ENCODE measurements at regions not wholly inside any gene's neighbourhood (a gene's known extent, or its start where the extent isn't known, plus 50 kb on each side); places are given as distances from the start of the nearest gene placed in this dataset.

DNA sequence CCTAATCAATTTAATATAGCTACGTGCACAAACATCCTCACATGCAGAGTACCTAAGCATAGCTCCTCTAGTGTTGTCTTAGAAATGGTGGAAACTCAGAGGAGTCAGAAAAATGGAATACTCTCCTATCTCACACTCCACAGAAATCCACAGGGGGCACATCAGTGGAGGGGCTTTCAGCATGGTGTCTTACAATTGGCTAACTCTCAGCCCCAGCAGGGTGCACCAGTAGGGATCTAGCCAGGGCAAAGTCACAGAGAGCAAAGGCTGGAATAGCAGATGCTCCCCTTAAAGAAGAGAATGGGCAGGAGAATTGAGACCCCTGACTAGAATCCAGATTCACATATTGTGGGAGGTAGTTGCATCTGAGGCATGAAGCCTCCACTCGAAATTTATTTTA is 135.7 kb downstream of the MAIP1 start:
- intact Hi-C loops (cut with micrococcal nuclease; ENCODE audit: unreplicated experiment): no loop called here
- Histone ChIP-seq H3K9me3 (ENCODE audit: low read length) (no peaks in the 10 kb centered on the region), H3K4me3 (ENCODE audit: low read depth, low read length, poor library complexity, severe bottlenecking) (no peak overlapping the region), H3K4me2 (ENCODE audit: low read length) (no peak overlapping the region), H2AFZ (ENCODE audit: low read length) (no peak overlapping the region), H3K9me2 (ENCODE audit: insufficient read depth, low read length) (no peaks in the 10 kb centered on the region), H3K36me3 (ENCODE audit: insufficient read depth, low read length) (no peaks in the 10 kb centered on the region), H3K27ac (ENCODE audit: low read depth, low read length, poor library complexity, severe bottlenecking) (no peak overlapping the region), H4K20me1 (ENCODE audit: insufficient read depth, low read length) (no peaks in the 10 kb centered on the region), H3K4me1 (ENCODE audit: insufficient read depth, low read length, poor library complexity, severe bottlenecking) (no peaks in the 10 kb centered on the region), H3K79me2 (ENCODE audit: insufficient read depth, low read depth, low read length) (no peaks in the 10 kb centered on the region)
- TF ChIP-seq, protein P1, sequence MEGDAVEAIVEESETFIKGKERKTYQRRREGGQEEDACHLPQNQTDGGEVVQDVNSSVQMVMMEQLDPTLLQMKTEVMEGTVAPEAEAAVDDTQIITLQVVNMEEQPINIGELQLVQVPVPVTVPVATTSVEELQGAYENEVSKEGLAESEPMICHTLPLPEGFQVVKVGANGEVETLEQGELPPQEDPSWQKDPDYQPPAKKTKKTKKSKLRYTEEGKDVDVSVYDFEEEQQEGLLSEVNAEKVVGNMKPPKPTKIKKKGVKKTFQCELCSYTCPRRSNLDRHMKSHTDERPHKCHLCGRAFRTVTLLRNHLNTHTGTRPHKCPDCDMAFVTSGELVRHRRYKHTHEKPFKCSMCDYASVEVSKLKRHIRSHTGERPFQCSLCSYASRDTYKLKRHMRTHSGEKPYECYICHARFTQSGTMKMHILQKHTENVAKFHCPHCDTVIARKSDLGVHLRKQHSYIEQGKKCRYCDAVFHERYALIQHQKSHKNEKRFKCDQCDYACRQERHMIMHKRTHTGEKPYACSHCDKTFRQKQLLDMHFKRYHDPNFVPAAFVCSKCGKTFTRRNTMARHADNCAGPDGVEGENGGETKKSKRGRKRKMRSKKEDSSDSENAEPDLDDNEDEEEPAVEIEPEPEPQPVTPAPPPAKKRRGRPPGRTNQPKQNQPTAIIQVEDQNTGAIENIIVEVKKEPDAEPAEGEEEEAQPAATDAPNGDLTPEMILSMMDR (conservative IDR thresholded peaks at IDR 0.05; ENCODE audit: low read length): no peak
- no peak for TF ChIP-seq EZH2phosphoT487 (IDR thresholded peaks at IDR 0.05; ENCODE audit: borderline replicate concordance, low read depth, low read length)
- DNase-seq (ENCODE audit: low spot score): no peak
- no TSS peak for BruUV-seq (replicated peaks)
- ChIA-PET CTCF (ENCODE audit: unreplicated experiment) (no interaction called here), POLR2A (no interaction called here)

DNA sequence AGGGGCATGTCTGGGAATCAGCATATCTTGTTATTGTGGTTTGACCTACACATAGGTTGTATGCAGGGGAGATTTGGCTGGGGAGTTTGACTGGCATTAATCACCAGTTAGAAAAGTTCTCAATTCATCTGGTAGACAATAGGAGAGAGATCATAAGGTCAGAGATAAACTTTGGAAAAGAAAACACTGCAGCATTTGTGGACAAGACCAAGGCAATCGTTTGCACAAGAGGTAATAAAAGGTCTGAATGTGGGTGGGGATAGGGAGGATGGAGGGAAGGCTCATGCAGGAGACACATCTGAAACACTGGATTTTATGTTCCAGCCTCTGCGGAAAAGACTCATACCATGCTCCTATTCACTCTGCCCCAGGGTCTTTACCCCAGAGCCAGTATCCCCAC is 136.9 kb downstream of the MAIP1 start:
- no TSS peak for BruUV-seq (replicated peaks)
- H4K20me1 ChIP-seq (ENCODE audit: insufficient read depth, low read length): no peaks in the 10 kb centered on the region
- ChIA-PET CTCF (ENCODE audit: unreplicated experiment) (no interaction called here), POLR2A (no interaction called here)
- H3K27ac ChIP-seq (ENCODE audit: low read depth, low read length, poor library complexity, severe bottlenecking): no peak overlapping the region
- no peaks in the 10 kb centered on the region for H3K79me2 ChIP-seq (ENCODE audit: insufficient read depth, low read depth, low read length)
- no peaks in the 10 kb centered on the region for H3K9me2 ChIP-seq (ENCODE audit: insufficient read depth, low read length)
- TF ChIP-seq, protein P1 (conservative IDR thresholded peaks at IDR 0.05; ENCODE audit: low read length): no peak
- TF ChIP-seq EZH2phosphoT487 (IDR thresholded peaks at IDR 0.05; ENCODE audit: borderline replicate concordance, low read depth, low read length): no peak
- H3K4me2 ChIP-seq (ENCODE audit: low read length): no peak overlapping the region
- no peaks in the 10 kb centered on the region for H3K4me1 ChIP-seq (ENCODE audit: insufficient read depth, low read length, poor library complexity, severe bottlenecking)
- no peaks in the 10 kb centered on the region for H3K36me3 ChIP-seq (ENCODE audit: insufficient read depth, low read length)
- intact Hi-C loops (cut with micrococcal nuclease; ENCODE audit: unreplicated experiment): no loop called here
- H3K9me3 ChIP-seq (ENCODE audit: low read length): no peaks in the 10 kb centered on the region
- no peak overlapping the region for H3K4me3 ChIP-seq (ENCODE audit: low read depth, low read length, poor library complexity, severe bottlenecking)
- no peak overlapping the region for H2AFZ ChIP-seq (ENCODE audit: low read length)
- DNase-seq (ENCODE audit: low spot score): no peak

DNA sequence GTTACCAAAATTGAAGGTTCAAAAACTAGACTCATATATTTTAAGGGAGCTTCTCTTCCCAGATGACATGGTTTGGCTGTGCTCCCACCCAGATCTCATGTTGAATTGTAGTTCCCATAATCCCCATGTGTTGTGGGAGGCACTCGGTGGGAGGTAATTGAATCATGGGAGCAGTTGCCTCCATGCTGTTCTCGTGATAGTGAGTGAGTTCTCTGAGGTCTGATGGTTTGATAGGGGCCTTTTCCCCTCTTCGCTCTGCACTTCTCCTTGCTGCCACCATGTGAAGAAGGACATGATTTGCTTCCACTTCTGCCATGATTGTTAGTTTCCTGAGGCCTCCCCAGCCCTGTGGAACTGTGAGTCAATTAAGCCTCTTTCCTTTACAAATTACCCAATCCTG is 140.1 kb downstream of the MAIP1 start:
- H3K9me2 ChIP-seq (ENCODE audit: insufficient read depth, low read length): no peaks in the 10 kb centered on the region
- no peaks in the 10 kb centered on the region for H3K36me3 ChIP-seq (ENCODE audit: insufficient read depth, low read length)
- BruUV-seq (replicated peaks): no TSS peak
- H3K4me3 ChIP-seq (ENCODE audit: low read depth, low read length, poor library complexity, severe bottlenecking): no peak overlapping the region
- no peaks in the 10 kb centered on the region for H4K20me1 ChIP-seq (ENCODE audit: insufficient read depth, low read length)
- no peak overlapping the region for H2AFZ ChIP-seq (ENCODE audit: low read length)
- no peak overlapping the region for H3K4me2 ChIP-seq (ENCODE audit: low read length)
- ChIA-PET POLR2A (interaction anchor here (0.6 kb wide), 1 partner anchor 1878 kb away, joined by 4 read pairs; no protein-coding TSS in a partner anchor), CTCF (ENCODE audit: unreplicated experiment) (no interaction called here)
- no peaks in the 10 kb centered on the region for H3K79me2 ChIP-seq (ENCODE audit: insufficient read depth, low read depth, low read length)
- no peak for TF ChIP-seq EZH2phosphoT487 (IDR thresholded peaks at IDR 0.05; ENCODE audit: borderline replicate concordance, low read depth, low read length)
- TF ChIP-seq, protein P1 (conservative IDR thresholded peaks at IDR 0.05; ENCODE audit: low read length): no peak
- H3K4me1 ChIP-seq (ENCODE audit: insufficient read depth, low read length, poor library complexity, severe bottlenecking): no peaks in the 10 kb centered on the region
- DNase-seq (ENCODE audit: low spot score): no peak
- no peaks in the 10 kb centered on the region for H3K9me3 ChIP-seq (ENCODE audit: low read length)
- intact Hi-C loops (cut with micrococcal nuclease; ENCODE audit: unreplicated experiment): no loop called here
- H3K27ac ChIP-seq (ENCODE audit: low read depth, low read length, poor library complexity, severe bottlenecking): no peak overlapping the region

All from OCI-LY7 (cell line).